HEK293 (cell line): ENCODE measurements at regions not wholly inside any gene's neighbourhood (a gene's known extent, or its start where the extent isn't known, plus 50 kb on each side); places are given as distances from the start of the nearest gene placed in this dataset.

Experiments used
- CTCF ChIA-PET: fragments of 350-600 bp; formaldehyde crosslinking; extraction: SDS; loops from one replicate; lab custom pipeline; 2021; ENCODE audit warnings: antibody characterized with exemption; lab: Yijun Ruan, JAX
- POLR2A ChIA-PET: fragments of 300-600 bp; formaldehyde crosslinking; extraction: SDS; loops from one replicate; lab custom pipeline; 2020; ENCODE audit warnings: antibody characterized with exemption, inconsistent platforms; lab: Yijun Ruan, JAX
- H3K27ac ChIP-seq: fragments of 200-500 bp; sonication (Bioruptor generic); 2 replicates; pipeline ENCODE4 v1.5.1; 2014; ENCODE audit warnings: low read depth, low read length, control low read depth, inconsistent platforms; ENCODE audit errors: extremely low read depth
- H3K36me3 ChIP-seq, 2 experiments: fragments of 200-500 bp in 1 of 2; sonication (Bioruptor generic) in 1 of 2; 1 replicate in 1 of 2; 2 replicates in 1 of 2; pipeline ENCODE4 v1.5.1; 2014 to 2017; ENCODE audit warnings: inconsistent platforms in 2 of 2, low read length in 2 of 2; ENCODE audit not compliant: control insufficient read depth in 2 of 2, insufficient read depth in 1 of 2
- H3K4me1 ChIP-seq: fragments of 200-500 bp; sonication (Bioruptor generic); 2 replicates; pipeline ENCODE4 v1.5.1; 2014; ENCODE audit warnings: mild to moderate bottlenecking, low read length, inconsistent platforms; ENCODE audit not compliant: control insufficient read depth, insufficient read depth
- H3K4me3 ChIP-seq: 2 replicates; pipeline ENCODE4 v1.5.1; 2011; ENCODE audit warnings: low read depth, mild to moderate bottlenecking, control low read depth, low read length, moderate library complexity
- H3K9me3 ChIP-seq: fragments of 200-500 bp; sonication (Bioruptor generic); 2 replicates; pipeline ENCODE4 v1.5.1; 2014; ENCODE audit warnings: low read depth, low read length, inconsistent platforms; ENCODE audit not compliant: control insufficient read depth, insufficient read depth
- ATF2 ChIP-seq: fragments of 450-650 bp; formaldehyde crosslinking; IDR thresholded peaks from 2 replicates; pipeline ENCODE4 v1.5.1; 2016; ENCODE audit warnings: missing biosample characterization, missing genetic modification characterization, low read depth
- FEZF1 ChIP-seq: fragments of 450-650 bp; formaldehyde crosslinking; IDR thresholded peaks from 2 replicates; pipeline ENCODE4 v1.5.1; 2016; ENCODE audit warnings: missing biosample characterization, missing genetic modification characterization
- HOXC10 ChIP-seq: sonication (generic); formaldehyde crosslinking; IDR thresholded peaks from 2 replicates; pipeline ENCODE4 v1.8.1; 2023; ENCODE audit warnings: mild to moderate bottlenecking, missing genetic modification reagents
- OVOL3 ChIP-seq: fragments of 450-650 bp; formaldehyde crosslinking; IDR thresholded peaks from 2 replicates; pipeline ENCODE4 v1.5.1; 2016; ENCODE audit warnings: missing biosample characterization, missing genetic modification characterization
- SETDB1 ChIP-seq: IDR thresholded peaks from one replicate; pipeline ENCODE4 v1.6.1; 2017; ENCODE audit warnings: mild to moderate bottlenecking, low read length, moderate library complexity, mixed read lengths; ENCODE audit not compliant: insufficient read length
- ZBTB20 ChIP-seq: fragments of 450-650 bp; formaldehyde crosslinking; IDR thresholded peaks from 2 replicates; pipeline ENCODE4 v1.5.1; 2016; ENCODE audit warnings: missing biosample characterization, missing genetic modification characterization
- ZBTB7A ChIP-seq: fragments of 450-650 bp; formaldehyde crosslinking; IDR thresholded peaks from 2 replicates; pipeline ENCODE4 v1.5.1; 2016; ENCODE audit warnings: low read depth, missing biosample characterization, missing genetic modification characterization
- ZBTB8A ChIP-seq: fragments of 450-650 bp; formaldehyde crosslinking; IDR thresholded peaks from 2 replicates; pipeline ENCODE4 v1.5.1; 2016; ENCODE audit warnings: missing biosample characterization, missing genetic modification characterization
- ZNF138 ChIP-seq: fragments of 450-650 bp; formaldehyde crosslinking; IDR thresholded peaks from 2 replicates; pipeline ENCODE4 v1.5.1; 2016; ENCODE audit warnings: missing biosample characterization, missing genetic modification characterization, borderline replicate concordance
- ZNF146 ChIP-seq: fragments of 450-650 bp; formaldehyde crosslinking; IDR thresholded peaks from 2 replicates; pipeline ENCODE4 v1.5.1; 2016; ENCODE audit warnings: missing biosample characterization, missing genetic modification characterization
- ZNF362 ChIP-seq: fragments of 450-650 bp; formaldehyde crosslinking; IDR thresholded peaks from 2 replicates; pipeline ENCODE4 v1.5.1; 2016; ENCODE audit warnings: missing biosample characterization, missing genetic modification characterization
- ZNF37A ChIP-seq: fragments of 450-650 bp; IDR thresholded peaks from 2 replicates; pipeline ENCODE4 v1.5.1; 2018; ENCODE audit warnings: missing biosample characterization, missing genetic modification characterization
- ZNF521 ChIP-seq: fragments of 450-650 bp; formaldehyde crosslinking; IDR thresholded peaks from 2 replicates; pipeline ENCODE4 v1.5.1; 2017; ENCODE audit warnings: missing biosample characterization, mild to moderate bottlenecking, missing genetic modification characterization
- ZNF544 ChIP-seq: fragments of 450-650 bp; formaldehyde crosslinking; IDR thresholded peaks from 2 replicates; pipeline ENCODE4 v1.5.0; 2017; ENCODE audit warnings: missing biosample characterization, missing genetic modification characterization
- ZNF585B ChIP-seq: fragments of 450-650 bp; formaldehyde crosslinking; IDR thresholded peaks from 2 replicates; pipeline ENCODE4 v1.5.1; 2016; ENCODE audit warnings: missing biosample characterization, missing genetic modification characterization
- ZNF660 ChIP-seq: fragments of 450-650 bp; IDR thresholded peaks from 2 replicates; pipeline ENCODE4 v1.5.1; 2018; ENCODE audit warnings: missing biosample characterization, mild to moderate bottlenecking, missing genetic modification characterization
- ZNF768 ChIP-seq: fragments of 450-650 bp; formaldehyde crosslinking; IDR thresholded peaks from 2 replicates; pipeline ENCODE4 v1.5.1; 2018; ENCODE audit warnings: missing biosample characterization, mild to moderate bottlenecking, missing genetic modification characterization
- TF ChIP-seq, protein P1 (sequence below): fragments of 450-650 bp; formaldehyde crosslinking; IDR thresholded peaks from 2 replicates; pipeline ENCODE4 v1.5.1; 2016; ENCODE audit warnings: missing biosample characterization, missing genetic modification characterization, borderline replicate concordance

DNA sequence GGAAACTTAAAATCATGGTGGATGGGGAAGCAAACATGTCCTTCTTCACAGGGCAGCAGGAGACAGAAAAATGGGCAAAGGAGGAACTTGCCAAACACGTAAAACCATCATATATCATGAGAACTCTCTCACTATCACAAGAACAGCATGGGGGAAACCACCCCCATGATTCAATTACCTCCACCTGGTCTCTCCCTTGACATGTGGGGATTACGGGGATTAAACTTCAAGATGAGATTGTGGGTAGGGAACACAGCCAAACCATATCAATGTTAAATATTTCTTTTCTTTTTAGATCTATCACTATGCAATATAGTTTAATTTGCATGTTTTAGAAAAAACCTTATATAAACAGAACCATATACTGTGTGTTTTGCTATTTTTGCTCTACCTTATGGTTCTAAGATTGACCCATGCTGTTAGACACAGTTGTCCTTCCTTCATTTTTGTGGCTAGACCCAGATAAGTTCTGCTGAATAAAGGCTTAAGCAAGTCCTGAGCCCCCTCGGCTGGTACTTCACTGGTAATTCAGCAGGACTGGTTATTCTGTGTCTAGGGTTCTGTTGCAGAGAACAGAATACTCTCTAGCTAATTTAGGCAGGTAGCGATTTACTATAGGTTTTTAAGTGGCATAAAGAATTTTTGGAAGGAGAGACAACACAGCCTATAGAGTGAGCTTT is 253.7 kb upstream of the HMGA2 start:
- Histone ChIP-seq H3K36me3 (no peaks in the 10 kb centered on the region), H3K9me3 (no peaks in the 10 kb centered on the region), H3K27ac (no peak overlapping the region), H3K4me3 (no peak overlapping the region), H3K4me1 (0 out of 2 replicates have a peak, but pooled peaks cover 4% of the 10 kb centered on the region)
- TF ChIP-seq, protein P1, sequence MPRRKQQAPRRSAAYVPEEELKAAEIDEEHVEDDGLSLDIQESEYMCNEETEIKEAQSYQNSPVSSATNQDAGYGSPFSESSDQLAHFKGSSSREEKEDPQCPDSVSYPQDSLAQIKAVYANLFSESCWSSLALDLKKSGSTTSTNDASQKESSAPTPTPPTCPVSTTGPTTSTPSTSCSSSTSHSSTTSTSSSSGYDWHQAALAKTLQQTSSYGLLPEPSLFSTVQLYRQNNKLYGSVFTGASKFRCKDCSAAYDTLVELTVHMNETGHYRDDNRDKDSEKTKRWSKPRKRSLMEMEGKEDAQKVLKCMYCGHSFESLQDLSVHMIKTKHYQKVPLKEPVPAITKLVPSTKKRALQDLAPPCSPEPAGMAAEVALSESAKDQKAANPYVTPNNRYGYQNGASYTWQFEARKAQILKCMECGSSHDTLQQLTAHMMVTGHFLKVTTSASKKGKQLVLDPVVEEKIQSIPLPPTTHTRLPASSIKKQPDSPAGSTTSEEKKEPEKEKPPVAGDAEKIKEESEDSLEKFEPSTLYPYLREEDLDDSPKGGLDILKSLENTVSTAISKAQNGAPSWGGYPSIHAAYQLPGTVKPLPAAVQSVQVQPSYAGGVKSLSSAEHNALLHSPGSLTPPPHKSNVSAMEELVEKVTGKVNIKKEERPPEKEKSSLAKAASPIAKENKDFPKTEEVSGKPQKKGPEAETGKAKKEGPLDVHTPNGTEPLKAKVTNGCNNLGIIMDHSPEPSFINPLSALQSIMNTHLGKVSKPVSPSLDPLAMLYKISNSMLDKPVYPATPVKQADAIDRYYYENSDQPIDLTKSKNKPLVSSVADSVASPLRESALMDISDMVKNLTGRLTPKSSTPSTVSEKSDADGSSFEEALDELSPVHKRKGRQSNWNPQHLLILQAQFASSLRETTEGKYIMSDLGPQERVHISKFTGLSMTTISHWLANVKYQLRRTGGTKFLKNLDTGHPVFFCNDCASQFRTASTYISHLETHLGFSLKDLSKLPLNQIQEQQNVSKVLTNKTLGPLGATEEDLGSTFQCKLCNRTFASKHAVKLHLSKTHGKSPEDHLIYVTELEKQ (tag by site-specific recombination), result no peak
- TF ChIP-seq ZNF521 (tag by site-specific recombination) (no peak), OVOL3 (tag by site-specific recombination) (no peak), ZBTB8A (tag by site-specific recombination) (no peak), ZNF660 (tag by site-specific recombination) (no peak), ZNF37A (tag by site-specific recombination) (no peak), ZNF544 (tag by site-specific recombination) (no peak), ZNF138 (no peak), ZNF585B (tag by site-specific recombination) (no peak), ZNF768 (no peak), ZBTB7A (tag by site-specific recombination) (no peak), ZBTB20 (tag by site-specific recombination) (no peak), FEZF1 (tag by site-specific recombination) (no peak), ZNF146 (tag by site-specific recombination) (no peak), HOXC10 (CRISPR knock-in tag) (no peak)
- POLR2A ChIA-PET, result no interaction called here
- CTCF ChIA-PET, result interaction anchor here (0.5 kb wide), 2 partner anchors 503 to 611 kb away, joined by 3 to 5 read pairs; no protein-coding TSS in a partner anchor

DNA sequence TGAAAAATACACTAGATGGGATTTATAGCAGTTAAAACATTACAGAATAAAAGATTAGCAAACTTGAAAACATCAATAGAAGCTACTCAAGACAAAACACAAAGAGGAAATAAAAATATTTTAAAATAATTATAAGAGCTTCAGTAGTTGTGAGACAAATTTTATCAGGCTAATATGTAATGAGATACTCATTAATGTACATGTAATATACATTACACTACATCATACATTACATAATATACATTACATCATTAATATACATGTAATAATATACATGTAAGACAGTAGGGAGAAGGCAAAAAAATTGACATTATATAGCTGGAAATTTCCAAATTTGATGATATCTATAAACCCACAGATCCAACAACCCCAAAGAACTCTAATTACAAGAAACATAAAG is 249.4 kb upstream of the HMGA2 start:
- H3K9me3 ChIP-seq, result no peaks in the 10 kb centered on the region
- H3K27ac ChIP-seq, result no peak overlapping the region
- H3K4me1 ChIP-seq, result no peaks in the 10 kb centered on the region
- peak; percentile 67 for TF ChIP-seq SETDB1
- TF ChIP-seq ZNF362, result no peak
- TF ChIP-seq ATF2, result peak; percentile 80
- no peaks in the 10 kb centered on the region for H3K36me3 ChIP-seq
- ChIA-PET CTCF (interaction anchor here (0.5 to 1.8 kb wide), 5 partner anchors 12 to 1028 kb away, joined by 3 to 11 read pairs (median 3); no protein-coding TSS in a partner anchor), POLR2A (no interaction called here)
- H3K4me3 ChIP-seq, result no peak overlapping the region
